ENCODE measurements at regions not wholly inside any gene's neighbourhood (a gene's known extent, or its start where the extent isn't known, plus 50 kb on each side); places are given as distances from the start of the nearest gene placed in this dataset.
"Not testable (repeated sequence)": the region's sequence is repeated elsewhere in the genome, so short reads cannot be mapped to it uniquely, and the experiment has no call there.

- H3K9me3 Mint-ChIP-seq; H3K27me3 Mint-ChIP-seq; H3K4me1 Mint-ChIP-seq; DNase-seq; H3K4me3 Mint-ChIP-seq; H3K36me3 Mint-ChIP-seq (ENCODE audit: low read depth); intact Hi-C loops (cut with micrococcal nuclease); H3K27ac Mint-ChIP-seq: not testable (repeated sequence)
These were observed 52.9 kb downstream of the OR52B4 start for GRCh38 chr11:4315292-4315691.

- H3K27me3 Mint-ChIP-seq; H3K9me3 Mint-ChIP-seq; intact Hi-C loops (cut with micrococcal nuclease); H3K27ac Mint-ChIP-seq; H3K4me3 Mint-ChIP-seq; DNase-seq; H3K4me1 Mint-ChIP-seq; H3K36me3 Mint-ChIP-seq (ENCODE audit: low read depth): not testable (repeated sequence)
These were observed 91.0 kb downstream of the OR52B4 start for GRCh38 chr11:4277225-4277624.

GRCh38 chr11:4251085-4251484 lies 117.1 kb downstream of the OR52B4 start:
- H3K36me3 Mint-ChIP-seq (ENCODE audit: low read depth); H3K4me3 Mint-ChIP-seq; H3K9me3 Mint-ChIP-seq; intact Hi-C loops (cut with micrococcal nuclease); H3K27ac Mint-ChIP-seq; DNase-seq; H3K4me1 Mint-ChIP-seq; H3K27me3 Mint-ChIP-seq: not testable (repeated sequence)

- H3K9me3 Mint-ChIP-seq = not testable (repeated sequence)
These were observed 118.7 kb downstream of the OR52B4 start for GRCh38 chr11:4249475-4249874.

GRCh38 chr11:4237771-4238170 lies 130.4 kb downstream of the OR52B4 start:
- H3K27ac Mint-ChIP-seq; H3K4me3 Mint-ChIP-seq; intact Hi-C loops (cut with micrococcal nuclease); H3K9me3 Mint-ChIP-seq; DNase-seq; H3K4me1 Mint-ChIP-seq; H3K27me3 Mint-ChIP-seq; H3K36me3 Mint-ChIP-seq (ENCODE audit: low read depth): not testable (repeated sequence)

More at GRCh38 chr11:4249475-4249874, 118.7 kb downstream of the OR52B4 start:
- H3K27ac Mint-ChIP-seq; H3K4me3 Mint-ChIP-seq; H3K4me1 Mint-ChIP-seq; H3K36me3 Mint-ChIP-seq (ENCODE audit: low read depth); H3K27me3 Mint-ChIP-seq; DNase-seq; intact Hi-C loops (cut with micrococcal nuclease): not testable (repeated sequence)

DNA sequence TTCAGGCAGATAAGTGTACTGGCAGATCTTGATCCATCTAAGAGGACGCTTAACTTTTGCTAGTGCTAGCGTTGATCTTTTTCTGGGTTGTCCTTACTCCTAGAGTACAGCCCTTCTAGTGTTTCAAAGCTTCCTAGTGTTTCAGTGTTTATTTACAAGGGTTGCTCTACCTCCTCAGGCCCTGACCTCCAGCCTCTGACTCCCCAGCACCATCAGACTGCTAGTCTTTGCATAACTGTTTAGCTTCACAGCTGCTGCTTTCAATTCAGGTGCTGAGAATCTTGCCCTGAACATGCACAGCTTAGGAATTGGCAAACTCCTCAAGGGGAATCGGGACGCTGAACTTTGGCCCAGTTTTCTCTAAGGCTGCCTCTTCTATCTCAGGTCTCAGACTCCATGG lies 124.3 kb downstream of the RRM1 start:
- H3K27me3 Mint-ChIP-seq; H3K27ac Mint-ChIP-seq; H3K4me3 Mint-ChIP-seq; H3K4me1 Mint-ChIP-seq; intact Hi-C loops (cut with micrococcal nuclease); H3K36me3 Mint-ChIP-seq (ENCODE audit: low read depth); H3K9me3 Mint-ChIP-seq; DNase-seq: not testable (repeated sequence)

GRCh38 chr11:4213746-4214145 lies 119.1 kb downstream of the RRM1 start:
- H3K4me1 Mint-ChIP-seq = no peaks in the 10 kb centered on the region

GRCh38 chr11:4211991-4212390 lies 117.4 kb downstream of the RRM1 start:
- no peaks in the 10 kb centered on the region for H3K4me1 Mint-ChIP-seq
- H3K36me3 Mint-ChIP-seq (ENCODE audit: low read depth) = no peaks in the 10 kb centered on the region

More at GRCh38 chr11:4213746-4214145, 119.1 kb downstream of the RRM1 start:
- intact Hi-C loops (cut with micrococcal nuclease) = no loop called here
- Mint-ChIP-seq H3K4me3 (no peak overlapping the region), H3K36me3 (ENCODE audit: low read depth) (no peaks in the 10 kb centered on the region), H3K9me3 (no peaks in the 10 kb centered on the region), H3K27me3 (peaks cover 37% of the 10 kb centered on the region), H3K27ac (no peak overlapping the region)
- no peak for DNase-seq

DNA sequence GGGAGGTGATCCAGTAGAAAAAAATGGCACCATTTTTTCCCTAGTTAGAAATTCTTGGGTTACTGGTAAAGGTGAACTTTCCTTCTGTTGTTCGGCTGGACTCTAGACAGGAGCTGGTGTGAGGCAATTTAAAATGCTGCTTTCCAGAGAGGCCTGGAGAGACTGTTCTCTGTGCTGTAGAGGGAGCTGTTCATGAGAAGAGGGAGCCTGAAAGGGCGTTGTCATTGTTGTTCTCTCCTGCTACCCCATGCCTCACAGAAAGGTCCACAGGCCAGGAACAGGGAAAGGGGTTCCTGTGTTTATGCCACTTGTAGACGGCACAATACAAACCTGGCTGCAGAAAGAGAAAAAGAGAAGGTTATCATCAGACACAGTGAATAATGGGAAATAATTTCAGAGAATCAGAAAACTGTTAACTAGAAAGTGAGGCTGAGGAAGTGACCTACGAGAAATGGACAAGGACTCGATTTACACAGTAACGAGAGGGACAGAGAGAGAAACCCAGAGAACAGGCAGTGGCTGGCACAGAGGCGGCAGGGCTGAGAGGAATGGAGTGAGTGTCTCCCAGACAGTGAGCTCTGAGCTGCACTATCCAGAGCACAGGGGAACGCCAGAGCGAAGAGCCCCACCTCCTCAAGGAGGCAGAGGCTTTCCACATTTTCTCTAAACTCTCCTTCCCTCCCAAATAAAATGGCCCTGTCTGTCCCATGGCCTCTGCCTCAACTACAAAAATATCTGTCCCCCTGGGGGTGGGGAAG lies 109.2 kb downstream of the RRM1 start:
- no peak overlapping the region for H3K4me3 Mint-ChIP-seq
- H3K9me3 Mint-ChIP-seq = no peaks in the 10 kb centered on the region
- no peaks in the 10 kb centered on the region for H3K4me1 Mint-ChIP-seq
- no peak for DNase-seq
- H3K27ac Mint-ChIP-seq = no peak overlapping the region
- no peaks in the 10 kb centered on the region for H3K36me3 Mint-ChIP-seq (ENCODE audit: low read depth)
- intact Hi-C loops (cut with micrococcal nuclease) = no loop called here
- H3K27me3 Mint-ChIP-seq = peaks cover 15% of the 10 kb centered on the region

More at GRCh38 chr11:4211991-4212390, 117.4 kb downstream of the RRM1 start:
- DNase-seq = no peak
- Mint-ChIP-seq H3K4me3 (no peak overlapping the region), H3K9me3 (no peaks in the 10 kb centered on the region), H3K27ac (no peak overlapping the region), H3K27me3 (peaks cover 40% of the 10 kb centered on the region)
- intact Hi-C loops (cut with micrococcal nuclease) = no loop called here

GRCh38 chr11:4202749-4203148 lies 108.2 kb downstream of the RRM1 start:
- Mint-ChIP-seq H3K9me3 (no peaks in the 10 kb centered on the region), H3K27me3 (peaks cover 11% of the 10 kb centered on the region), H3K4me1 (no peaks in the 10 kb centered on the region), H3K36me3 (ENCODE audit: low read depth) (no peaks in the 10 kb centered on the region), H3K4me3 (no peak overlapping the region), H3K27ac (no peak overlapping the region)
- intact Hi-C loops (cut with micrococcal nuclease) = no loop called here
- DNase-seq = no peak

DNA sequence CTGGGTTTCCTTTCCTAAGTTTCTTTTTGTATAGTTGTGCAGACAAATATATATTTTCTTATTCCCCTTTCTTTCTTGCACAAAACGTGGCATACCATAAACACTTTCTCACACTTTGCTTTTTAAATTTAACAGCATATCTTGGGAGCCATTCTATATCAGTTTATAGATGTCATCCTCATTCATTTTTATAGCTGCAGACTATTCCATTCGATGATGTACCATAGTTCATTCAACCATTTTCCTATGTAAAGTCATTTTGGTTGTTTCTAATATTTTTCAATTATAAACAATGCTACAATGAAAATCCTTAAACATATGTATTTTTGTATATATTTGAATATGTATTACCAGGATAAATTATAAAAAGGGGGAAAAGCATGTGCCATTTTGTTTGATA lies 102.5 kb downstream of the RRM1 start:
- Mint-ChIP-seq H3K9me3 (no peaks in the 10 kb centered on the region), H3K27me3 (peaks cover 22% of the 10 kb centered on the region), H3K27ac (no peak overlapping the region), H3K4me1 (peaks cover 2% of the 10 kb centered on the region), H3K36me3 (ENCODE audit: low read depth) (no peaks in the 10 kb centered on the region), H3K4me3 (no peak overlapping the region)
- intact Hi-C loops (cut with micrococcal nuclease) = no loop called here
- DNase-seq = no peak

GRCh38 chr11:4195909-4196308 lies 101.3 kb downstream of the RRM1 start:
- H3K27me3 Mint-ChIP-seq = peaks cover 19% of the 10 kb centered on the region
- no peaks in the 10 kb centered on the region for H3K36me3 Mint-ChIP-seq (ENCODE audit: low read depth)
- no peak for DNase-seq
- H3K4me1 Mint-ChIP-seq = peaks cover 2% of the 10 kb centered on the region
- H3K9me3 Mint-ChIP-seq = no peaks in the 10 kb centered on the region
- no peak overlapping the region for H3K4me3 Mint-ChIP-seq
- no peak overlapping the region for H3K27ac Mint-ChIP-seq
- intact Hi-C loops (cut with micrococcal nuclease) = no loop called here

GRCh38 chr11:4194889-4195288 lies 100.3 kb downstream of the RRM1 start:
- H3K27me3 Mint-ChIP-seq = peaks cover 18% of the 10 kb centered on the region
- H3K4me1 Mint-ChIP-seq = peaks cover 2% of the 10 kb centered on the region
- H3K4me3 Mint-ChIP-seq = no peak overlapping the region
- no peak overlapping the region for H3K27ac Mint-ChIP-seq
- H3K9me3 Mint-ChIP-seq = no peaks in the 10 kb centered on the region
- DNase-seq = no peak
- H3K36me3 Mint-ChIP-seq (ENCODE audit: low read depth) = no peaks in the 10 kb centered on the region
- intact Hi-C loops (cut with micrococcal nuclease) = no loop called here

DNA sequence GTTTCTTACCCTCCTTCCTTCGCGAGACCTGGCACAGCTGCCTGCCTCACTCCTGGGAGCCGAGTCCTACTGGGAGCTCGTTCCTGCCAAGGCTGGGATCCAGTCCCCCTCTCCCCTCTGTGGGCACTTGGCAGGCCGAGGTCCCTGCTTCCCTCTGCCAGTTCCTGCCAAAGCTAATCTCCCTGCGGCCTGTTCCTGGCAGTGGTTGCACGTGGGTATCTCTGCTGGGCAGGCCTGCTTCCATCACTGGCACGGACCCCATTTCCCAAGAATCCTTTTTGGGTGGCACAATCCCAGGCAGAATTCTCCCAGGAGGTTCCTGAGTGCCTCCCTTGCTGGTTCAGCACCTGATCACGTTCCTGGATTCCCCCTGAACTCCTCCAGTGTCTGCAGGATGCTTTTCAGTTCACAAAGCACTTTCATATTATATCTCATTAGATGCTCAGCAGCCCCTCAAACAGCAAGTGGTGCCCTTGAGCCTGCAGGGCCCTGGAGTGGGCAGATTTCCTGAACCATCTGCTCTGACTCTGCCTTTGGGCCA lies 96.5 kb downstream of the RRM1 start:
- Mint-ChIP-seq H3K4me3 (no peak overlapping the region), H3K27ac (no peak overlapping the region), H3K9me3 (no peaks in the 10 kb centered on the region), H3K36me3 (ENCODE audit: low read depth) (no peaks in the 10 kb centered on the region), H3K27me3 (peaks cover 12% of the 10 kb centered on the region), H3K4me1 (peaks cover 5% of the 10 kb centered on the region)
- intact Hi-C loops (cut with micrococcal nuclease) = no loop called here
- DNase-seq = no peak

DNA sequence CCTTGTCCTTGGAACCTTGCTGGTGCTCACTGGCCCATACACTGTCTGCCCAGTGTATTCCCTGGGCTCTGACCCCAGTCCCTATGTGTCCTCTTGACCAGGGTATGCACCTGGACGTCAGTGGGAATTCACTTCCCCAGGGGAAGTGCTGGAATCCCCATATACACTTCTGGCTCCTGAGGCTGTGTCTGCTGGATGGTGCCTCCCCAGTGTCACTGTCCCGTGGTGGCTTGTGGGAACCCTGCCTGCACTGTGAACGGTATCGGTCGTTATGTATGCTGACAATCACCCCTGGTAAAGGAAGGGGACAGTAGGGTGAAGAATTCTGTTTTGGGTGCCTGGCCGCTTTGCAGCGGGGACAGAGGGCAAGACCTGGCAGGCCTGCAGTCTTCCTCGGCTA lies 95.9 kb downstream of the RRM1 start:
- intact Hi-C loops (cut with micrococcal nuclease) = no loop called here
- Mint-ChIP-seq H3K4me1 (peaks cover 7% of the 10 kb centered on the region), H3K4me3 (no peak overlapping the region), H3K36me3 (ENCODE audit: low read depth) (no peaks in the 10 kb centered on the region), H3K27me3 (peaks cover 9% of the 10 kb centered on the region), H3K9me3 (no peaks in the 10 kb centered on the region), H3K27ac (no peak overlapping the region)
- DNase-seq = no peak
